C1 segment of cervical spinal cord (tissue), 14 donors: ENCODE measurements at regions not wholly inside any gene's neighbourhood (a gene's known extent, or its start where the extent isn't known, plus 50 kb on each side); places are given as distances from the start of the nearest gene placed in this dataset.

Source experiments
- DNase-seq, 14 donors: peaks; one replicate each; lab custom pipeline; 2025; lab: John Stamatoyannopoulos, UW

GRCh38 chr2:3138621-3139020, 239.0 kb downstream of the EIPR1 start:
- DNase-seq: no peak

DNA sequence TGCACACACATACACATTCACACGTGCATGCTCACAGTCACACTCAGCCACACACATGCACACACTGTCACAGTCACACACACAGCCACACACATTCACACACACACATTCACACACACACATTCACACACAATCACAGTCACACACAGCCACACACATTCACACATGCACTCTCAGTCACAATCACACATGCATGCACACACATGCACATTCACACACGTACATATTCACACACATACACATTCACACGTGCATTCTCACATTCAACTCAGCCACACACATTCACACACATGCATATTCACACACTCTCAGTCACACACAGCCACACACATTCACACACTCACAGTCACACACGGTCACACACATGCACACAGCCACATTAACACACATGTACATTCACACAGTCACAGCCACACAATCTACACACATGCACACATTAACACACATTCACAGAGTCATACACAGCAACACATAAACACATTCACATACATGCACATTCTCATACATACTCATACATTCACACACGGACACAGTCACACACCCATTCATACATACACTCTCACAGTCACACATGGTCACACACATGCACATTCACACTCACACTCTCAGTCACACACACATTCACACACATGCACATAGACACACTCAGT, 239.8 kb downstream of the EIPR1 start:
- DNase-seq: no peak

- DNase-seq: no peak
Observed at GRCh38 chr2:3135676-3136075, 241.9 kb downstream of the EIPR1 start.

DNA sequence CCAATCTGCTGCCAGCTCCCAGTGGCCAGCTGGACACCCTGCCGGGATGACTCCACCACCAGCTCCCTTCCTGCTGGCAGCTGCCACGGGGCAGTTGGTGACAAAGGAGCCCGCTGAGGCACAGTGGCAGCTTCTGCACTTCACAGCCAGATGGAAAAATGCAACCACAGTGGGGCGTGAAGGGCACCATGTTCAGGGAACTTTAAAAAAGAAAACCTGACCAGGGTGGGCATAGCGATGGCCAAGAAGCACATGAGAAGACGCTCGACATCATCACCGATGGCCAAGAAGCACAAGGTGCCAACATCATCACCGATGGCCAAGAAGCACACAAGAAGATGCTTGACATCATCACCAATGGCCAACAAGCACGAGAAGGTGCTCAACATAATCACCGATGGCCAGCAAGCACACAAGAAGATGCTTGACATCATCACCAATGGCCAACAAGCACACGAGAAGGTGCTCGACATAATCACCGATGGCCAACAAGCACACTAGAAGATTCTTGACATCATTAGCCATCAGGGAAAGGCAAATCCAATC, 243.5 kb downstream of the EIPR1 start:
- DNase-seq: no peak

GRCh38 chr2:3132966-3133365, 244.7 kb downstream of the EIPR1 start:
- no peak for DNase-seq

- DNase-seq: no peak
Observed at GRCh38 chr2:3132466-3132865, 245.2 kb downstream of the EIPR1 start.

GRCh38 chr2:3131636-3132326, 245.8 kb downstream of the EIPR1 start:
- no peak for DNase-seq

DNA sequence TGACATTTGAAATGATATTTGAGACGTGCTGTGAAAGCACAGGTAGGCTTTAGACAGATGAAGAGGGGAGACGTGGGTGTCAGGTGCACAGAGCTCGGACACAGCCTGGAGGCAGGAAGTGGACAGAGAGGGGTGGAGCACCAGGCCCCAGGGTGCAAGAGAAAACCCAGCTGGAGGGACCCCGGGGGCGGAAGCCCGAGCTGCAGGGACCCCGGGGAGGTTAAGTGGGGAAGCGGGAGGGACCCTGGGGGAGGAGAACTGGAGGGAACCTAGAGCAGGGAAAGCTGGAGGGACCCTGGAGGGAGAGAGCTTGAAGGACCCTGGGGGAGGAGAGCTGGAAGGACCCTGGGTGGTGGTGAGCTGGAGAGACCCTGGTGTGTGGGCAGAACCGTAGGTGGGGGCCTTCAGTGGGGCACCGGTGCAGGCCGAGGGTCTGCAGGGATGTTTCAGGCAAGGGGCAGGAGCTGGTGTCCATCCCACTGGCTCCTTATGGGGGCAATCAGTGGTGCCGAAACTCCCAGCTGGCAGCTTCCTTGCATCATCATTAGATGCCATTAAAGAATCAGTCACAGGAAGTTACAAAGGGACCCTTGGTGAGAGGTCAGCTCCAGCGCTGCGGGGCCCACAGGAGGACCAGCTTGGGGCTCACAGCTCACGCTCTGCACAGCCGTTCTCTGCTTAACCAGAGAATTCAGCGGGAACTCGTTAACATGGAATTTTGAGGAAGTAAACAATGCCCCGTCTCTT, 246.6 kb downstream of the EIPR1 start:
- no peak for DNase-seq

- DNase-seq: no peak
Observed at GRCh38 chr2:3130444-3130843, 247.2 kb downstream of the EIPR1 start.

DNA sequence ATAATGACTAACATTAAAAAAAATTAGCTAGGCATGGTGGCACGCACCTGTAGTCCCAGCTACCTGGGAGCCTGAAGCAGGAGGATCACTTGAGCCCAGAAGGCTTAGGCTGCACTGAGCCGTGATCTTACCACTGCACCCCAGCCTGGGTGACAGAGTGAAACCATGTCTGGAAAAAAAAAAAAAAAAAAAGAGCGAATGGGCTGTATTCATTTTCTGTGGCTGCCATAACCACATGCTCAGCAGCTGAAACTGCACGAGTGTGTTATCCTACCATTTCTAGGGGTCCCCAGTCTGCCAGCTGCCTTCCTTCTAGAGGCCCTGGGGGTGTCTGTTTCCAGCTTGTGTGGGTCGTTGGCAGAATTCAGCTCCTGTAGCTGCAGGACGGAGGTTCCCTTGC, 247.8 kb downstream of the EIPR1 start:
- DNase-seq: no peak

- no peak for DNase-seq
Observed at GRCh38 chr2:3128786-3129185, 248.8 kb downstream of the EIPR1 start.

- no peak for DNase-seq
Observed at GRCh38 chr2:3127710-3128109, 249.9 kb downstream of the EIPR1 start.

- no peak for DNase-seq
Observed at GRCh38 chr2:3126911-3127621, 250.6 kb downstream of the EIPR1 start.

GRCh38 chr2:3126171-3126910, 251.3 kb downstream of the EIPR1 start:
- DNase-seq: no peak

DNA sequence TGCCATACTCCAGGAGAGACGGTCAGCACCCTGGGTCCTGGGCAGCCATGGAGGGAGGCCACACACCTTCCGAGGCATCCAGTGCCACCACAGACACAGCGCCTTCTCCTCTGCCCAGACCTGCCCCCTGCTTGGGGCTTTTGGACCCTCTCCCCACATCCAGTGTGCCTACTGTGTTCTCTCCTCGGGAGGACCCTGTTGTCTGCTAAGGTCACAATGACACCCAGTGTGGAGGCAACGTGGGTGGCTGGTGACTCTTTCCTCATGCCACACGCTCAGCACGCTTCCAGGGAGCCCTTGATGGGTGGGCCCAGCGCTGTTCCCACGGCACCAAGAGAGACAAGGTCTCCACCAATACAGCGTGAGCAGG, 251.9 kb downstream of the EIPR1 start:
- no peak for DNase-seq

GRCh38 chr2:3125001-3125760, 252.4 kb downstream of the EIPR1 start:
- no peak for DNase-seq

DNA sequence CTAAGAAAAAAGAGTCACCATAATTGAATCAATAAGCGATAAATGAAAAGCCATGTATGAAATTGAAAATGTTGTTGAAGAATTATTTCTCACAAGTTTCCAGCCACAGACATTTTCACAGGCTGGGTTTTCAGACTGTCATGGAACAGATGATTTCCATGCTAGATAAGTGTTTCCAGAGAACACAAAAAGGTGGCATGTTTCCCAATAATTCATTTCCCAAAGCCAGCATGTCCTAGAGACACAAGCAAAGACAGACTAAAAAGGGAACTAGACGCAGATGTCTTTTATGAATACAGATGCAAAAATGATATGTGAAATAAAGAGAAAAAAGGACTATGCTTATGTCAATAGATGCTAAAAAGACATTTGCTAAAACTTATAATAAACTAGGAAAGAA, 255.1 kb downstream of the EIPR1 start:
- no peak for DNase-seq

- DNase-seq: no peak
Observed at GRCh38 chr2:3121601-3122000, 256.0 kb downstream of the EIPR1 start.

DNA sequence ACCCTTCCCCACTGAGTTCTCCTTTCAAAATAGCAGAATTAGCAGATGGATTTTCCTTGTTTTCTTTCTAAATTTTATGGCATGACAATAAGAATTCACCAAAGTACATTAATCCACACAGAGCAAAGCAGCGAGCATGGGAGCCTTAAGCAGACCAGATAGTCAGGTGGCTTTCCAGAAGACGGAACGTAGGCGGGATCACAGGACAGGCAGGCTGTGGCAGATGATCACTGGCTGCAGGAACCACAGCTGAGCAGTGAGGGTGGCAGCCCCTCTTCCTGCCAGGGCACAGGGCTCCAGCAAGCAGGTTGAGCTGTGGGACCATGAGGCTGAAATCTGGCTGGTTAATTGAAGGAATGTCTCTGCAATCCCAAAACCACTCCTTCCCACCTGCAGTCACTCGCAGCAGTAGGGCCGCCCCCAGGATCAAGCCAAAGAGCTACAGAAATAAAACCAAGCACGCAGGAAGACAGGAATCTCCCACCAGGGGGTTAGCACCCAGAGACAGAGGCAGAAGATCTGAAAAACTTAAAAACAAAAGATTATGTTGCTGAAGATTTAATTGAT, 259.9 kb downstream of the EIPR1 start:
- DNase-seq: no peak

- no peak for DNase-seq
Observed at GRCh38 chr2:3116371-3116770, 261.2 kb downstream of the EIPR1 start.
